ENCODE measurements at regions not wholly inside any gene's neighbourhood (a gene's known extent, or its start where the extent isn't known, plus 50 kb on each side); places are given as distances from the start of the nearest gene placed in this dataset.

- ATAC-seq (no peak), DNase-seq (no peak)
- no peak for TF ChIP-seq CTCF (IDR thresholded peaks at IDR 0.05)
- 78 to 84% (median 78%) methylated on average over 6 of the region's 6 CpGs for WGBS, 3 donors
- Histone ChIP-seq H3K27me3 (ENCODE audit: insufficient read depth in 3 of 3, low read length in 2 of 3) (no peaks in the 10 kb centered on the region), H3K4me3 (no peak overlapping the region), H3K27ac (no peak overlapping the region), H3K9me3 (no peaks in the 10 kb centered on the region), H3K36me3 (ENCODE audit: insufficient read depth in 1 of 2, low read depth in 1 of 2) (no peaks in the 10 kb centered on the region), H3K4me1 (no peaks in the 10 kb centered on the region)
- intact Hi-C loops (cut with DNase I): no loop called here
These were observed 225.0 kb upstream of the ARID2 start for GRCh38 chr12:45504316-45505010.

- ATAC-seq (no peak), DNase-seq (no peak)
- H3K36me3 ChIP-seq (ENCODE audit: insufficient read depth in 1 of 2, low read depth in 1 of 2): no peaks in the 10 kb centered on the region
- H3K27me3 ChIP-seq (ENCODE audit: insufficient read depth in 3 of 3, low read length in 2 of 3): no peaks in the 10 kb centered on the region
- H3K27ac ChIP-seq: no peak overlapping the region
- TF ChIP-seq CTCF (IDR thresholded peaks at IDR 0.05): no peak
- intact Hi-C loops (cut with DNase I): no loop called here
- no peaks in the 10 kb centered on the region for H3K4me1 ChIP-seq
- WGBS, 3 donors: 77 to 85% (median 83%) methylated on average over 2 of the region's 2 CpGs
- no peak overlapping the region for H3K4me3 ChIP-seq
- no peaks in the 10 kb centered on the region for H3K9me3 ChIP-seq
These were observed 220.3 kb upstream of the ARID2 start for GRCh38 chr12:45509187-45509586.

- TF ChIP-seq CTCF (IDR thresholded peaks at IDR 0.05): no peak
- H3K9me3 ChIP-seq: no peaks in the 10 kb centered on the region
- no peaks in the 10 kb centered on the region for H3K27me3 ChIP-seq (ENCODE audit: insufficient read depth in 3 of 3, low read length in 2 of 3)
- intact Hi-C loops (cut with DNase I): no loop called here
- no peak overlapping the region for H3K4me3 ChIP-seq
- H3K4me1 ChIP-seq: no peaks in the 10 kb centered on the region
- WGBS, 3 donors: 78 to 97% (median 80%) methylated on average over 1 of the region's 1 CpG
- no peaks in the 10 kb centered on the region for H3K36me3 ChIP-seq (ENCODE audit: insufficient read depth in 1 of 2, low read depth in 1 of 2)
- DNase-seq (no peak), ATAC-seq (no peak)
- no peak overlapping the region for H3K27ac ChIP-seq
These were observed 219.9 kb upstream of the ARID2 start for GRCh38 chr12:45509621-45510020.

- no peak for TF ChIP-seq CTCF (IDR thresholded peaks at IDR 0.05)
- WGBS, 3 donors: 87 to 92% (median 91%) methylated on average over 3 of the region's 3 CpGs
- DNase-seq (no peak), ATAC-seq (no peak)
- no peak overlapping the region for H3K27ac ChIP-seq
- H3K4me1 ChIP-seq: no peaks in the 10 kb centered on the region
- no peaks in the 10 kb centered on the region for H3K27me3 ChIP-seq (ENCODE audit: insufficient read depth in 3 of 3, low read length in 2 of 3)
- intact Hi-C loops (cut with DNase I): no loop called here
- H3K9me3 ChIP-seq: no peaks in the 10 kb centered on the region
- no peak overlapping the region for H3K4me3 ChIP-seq
- no peaks in the 10 kb centered on the region for H3K36me3 ChIP-seq (ENCODE audit: insufficient read depth in 1 of 2, low read depth in 1 of 2)
These were observed 212.1 kb upstream of the ARID2 start for GRCh38 chr12:45517381-45517780.
